ACHN (cell line): ENCODE measurements at regions not wholly inside any gene's neighbourhood (a gene's known extent, or its start where the extent isn't known, plus 50 kb on each side); places are given as distances from the start of the nearest gene placed in this dataset.

Source experiments
- DNase-seq: peaks from one replicate; pipeline ENCODE4 v3.0.0-alpha.2; 2015
- in situ Hi-C: cut with HindIII; loops from 2 replicates; pipeline ENCODE4 v1.10.0; 2017; ENCODE audit warnings: low sequenced_read_pairs, low pct_ligation_motif_present, low pct_unique_long_range_greater_than_20kb

GRCh38 chr10:29692121-29692539 is 57.4 kb upstream of the SVIL start:
- in situ Hi-C loops: no loop called here
- no peak for DNase-seq

GRCh38 chr10:29691564-29692072 is 56.8 kb upstream of the SVIL start:
- in situ Hi-C loops: no loop called here
- DNase-seq: no peak

GRCh38 chr10:29689001-29689400 is 54.2 kb upstream of the SVIL start:
- peak; percentile 57 for DNase-seq
- in situ Hi-C loops: no loop called here

- peak; percentile 20 for DNase-seq
- in situ Hi-C loops: no loop called here
Measured at GRCh38 chr10:29688230-29688661, 53.5 kb upstream of the SVIL start.

- in situ Hi-C loops: no loop called here
- no peak for DNase-seq
Measured at GRCh38 chr10:29687421-29688164, 52.8 kb upstream of the SVIL start.

- in situ Hi-C loops: no loop called here
- no peak for DNase-seq
Measured at GRCh38 chr10:29685506-29685905, 50.7 kb upstream of the SVIL start.
